Mesenchymal stem cell (in vitro differentiated cells and primary cell): ENCODE measurements at regions not wholly inside any gene's neighbourhood (a gene's known extent, or its start where the extent isn't known, plus 50 kb on each side); places are given as distances from the start of the nearest gene placed in this dataset.
"Not testable (repeated sequence)": the region's sequence is repeated elsewhere in the genome, so short reads cannot be mapped to it uniquely, and the experiment has no call there.

ENCODE experiments used
- DNase-seq: peaks from one replicate; pipeline ENCODE4 v3.0.0-alpha.2; 2013
- H2AFZ ChIP-seq: one replicate; pipeline ENCODE4 v1.6.1; 2013; ENCODE audit warnings: low read depth, mild to moderate bottlenecking, control low read depth, inconsistent platforms, low read length, moderate library complexity
- H2AK5ac ChIP-seq: 2 replicates; pipeline ENCODE4 v1.6.1; 2013; ENCODE audit warnings: low read length, moderate library complexity, mild to moderate bottlenecking, inconsistent platforms; ENCODE audit not compliant: severe bottlenecking
- H2BK120ac ChIP-seq: one replicate; pipeline ENCODE4 v1.6.1; 2013; ENCODE audit warnings: low read depth, mild to moderate bottlenecking, inconsistent platforms, low read length, moderate library complexity
- H2BK12ac ChIP-seq, 2 experiments: one replicate each; pipeline ENCODE4 v1.6.1; 2013; ENCODE audit warnings: inconsistent platforms in 2 of 2, low read length in 2 of 2, mild to moderate bottlenecking in 2 of 2, moderate library complexity in 2 of 2, control low read depth in 1 of 2
- H2BK15ac ChIP-seq: one replicate; pipeline ENCODE4 v1.6.1; 2013; ENCODE audit warnings: mild to moderate bottlenecking, low read depth, inconsistent platforms; ENCODE audit not compliant: poor library complexity, severe bottlenecking
- H2BK5ac ChIP-seq: 2 replicates; pipeline ENCODE4 v1.6.1; 2013; ENCODE audit warnings: low read depth, mild to moderate bottlenecking, low read length, control low read depth, inconsistent platforms; ENCODE audit not compliant: poor library complexity, severe bottlenecking
- H3K14ac ChIP-seq, 2 experiments: one replicate each; pipeline ENCODE4 v1.6.1; 2013; ENCODE audit warnings: inconsistent platforms in 2 of 2, low read length in 2 of 2, control low read depth in 1 of 2, mild to moderate bottlenecking in 1 of 2, moderate library complexity in 1 of 2
- H3K18ac ChIP-seq, 2 experiments: one replicate each; pipeline ENCODE4 v1.6.1; 2013; ENCODE audit warnings: inconsistent platforms in 2 of 2, low read length in 2 of 2, control low read depth in 1 of 2, low read depth in 1 of 2, mild to moderate bottlenecking in 1 of 2
- H3K23ac ChIP-seq, 2 experiments: one replicate each; pipeline ENCODE4 v1.6.1; 2013; ENCODE audit warnings: inconsistent platforms in 2 of 2, low read length in 2 of 2, mild to moderate bottlenecking in 2 of 2, moderate library complexity in 2 of 2, control low read depth in 1 of 2
- H3K27ac ChIP-seq: 2 replicates; pipeline ENCODE4 v1.5.1; 2013; ENCODE audit warnings: mild to moderate bottlenecking, moderate library complexity, low read length, control low read depth, inconsistent platforms; ENCODE audit not compliant: poor library complexity, severe bottlenecking
- H3K27me3 ChIP-seq, 2 experiments: 2 replicates each; pipeline versions ENCODE4 v1.6.1 to v1.7.0; 2013; ENCODE audit warnings: low read length in 2 of 2, mild to moderate bottlenecking in 2 of 2, moderate library complexity in 2 of 2, control low read depth in 1 of 2, inconsistent platforms in 1 of 2; ENCODE audit not compliant: control insufficient read depth in 1 of 2, insufficient read depth in 1 of 2
- H3K36me3 ChIP-seq, 2 experiments: 2 replicates each; pipeline versions ENCODE4 v1.6.1 to v1.7.0; 2013; ENCODE audit warnings: low read length in 2 of 2, control low read depth in 1 of 2, inconsistent platforms in 1 of 2, low read depth in 1 of 2, mild to moderate bottlenecking in 1 of 2; ENCODE audit not compliant: insufficient read depth in 2 of 2, control insufficient read depth in 1 of 2
- H3K4ac ChIP-seq, 2 experiments: one replicate each; pipeline ENCODE4 v1.6.1; 2013; ENCODE audit warnings: inconsistent platforms in 2 of 2, low read length in 2 of 2, mild to moderate bottlenecking in 2 of 2, moderate library complexity in 2 of 2, control low read depth in 1 of 2, low read depth in 1 of 2
- H3K4me1 ChIP-seq: 2 replicates; pipeline ENCODE4 v1.6.1; 2013; ENCODE audit warnings: low read depth, low read length, control low read depth; ENCODE audit not compliant: control insufficient read depth, insufficient read depth
- H3K4me2 ChIP-seq: 2 replicates; pipeline ENCODE4 v1.6.1; 2013; ENCODE audit warnings: low read length, mild to moderate bottlenecking, inconsistent platforms; ENCODE audit not compliant: poor library complexity, severe bottlenecking
- H3K4me3 ChIP-seq, 2 experiments: 2 replicates each; pipeline versions ENCODE4 v1.5.1 to v1.7.0; 2013; ENCODE audit warnings: low read length in 2 of 2, mild to moderate bottlenecking in 2 of 2, control low read depth in 1 of 2, low read depth in 1 of 2; ENCODE audit not compliant: insufficient read depth in 1 of 2
- H3K79me1 ChIP-seq: replicated peaks from 2 replicates; pipeline ENCODE4 v1.6.1; 2013; ENCODE audit warnings: mild to moderate bottlenecking, control low read depth, low read length, inconsistent platforms; ENCODE audit not compliant: poor library complexity, severe bottlenecking
- H3K9ac ChIP-seq: 2 replicates; pipeline ENCODE4 v1.7.0; 2013; ENCODE audit warnings: mild to moderate bottlenecking, low read length, moderate library complexity
- H3K9me3 ChIP-seq: 2 replicates; pipeline ENCODE4 v1.7.0; 2013; ENCODE audit warnings: mild to moderate bottlenecking, low read length; ENCODE audit not compliant: control insufficient read depth
- H4K8ac ChIP-seq: one replicate; pipeline ENCODE4 v1.6.1; 2013; ENCODE audit warnings: inconsistent platforms, mild to moderate bottlenecking, low read length, moderate library complexity
- H4K91ac ChIP-seq: one replicate; pipeline ENCODE4 v1.6.1; 2013; ENCODE audit warnings: mild to moderate bottlenecking, low read length, inconsistent platforms
- WGBS: methylation state at CpG from one replicate; pipeline ENCODE4 v1.1.7; 2013; ENCODE audit warnings: mixed read lengths; 5-methylcytosine and 5-hydroxymethylcytosine counted together

GRCh38 chr2:31693882-31694281 lies 113.1 kb upstream of the SRD5A2 start:
- H3K14ac ChIP-seq = no peak overlapping the region

GRCh38 chr2:31688282-31688681 lies 107.5 kb upstream of the SRD5A2 start:
- Histone ChIP-seq H4K91ac (no peak overlapping the region), H3K4me2 (no peak overlapping the region), H2BK5ac (no peak overlapping the region), H3K4ac (no peak overlapping the region), H3K27ac (no peak overlapping the region), H3K18ac (no peak overlapping the region), H3K36me3 (no peaks in the 10 kb centered on the region), H4K8ac (no peak overlapping the region), H3K4me3 (no peak overlapping the region), H2BK12ac (no peak overlapping the region), H2BK15ac (no peak overlapping the region), H3K23ac (no peak overlapping the region), H3K79me1 (no peaks in the 10 kb centered on the region), H2AK5ac (no peak overlapping the region), H3K4me1 (no peaks in the 10 kb centered on the region), H3K14ac (no peak overlapping the region), H3K27me3 (no peaks in the 10 kb centered on the region), H3K9ac (no peak overlapping the region), H2BK120ac (no peak overlapping the region), H2AFZ (no peak overlapping the region), H3K9me3 (peaks cover 52% of the 10 kb centered on the region)
- peak; percentile 2 for DNase-seq
- WGBS = 51% methylated on average over 2 of the region's 4 CpGs

More at GRCh38 chr2:31693882-31694281, 113.1 kb upstream of the SRD5A2 start:
- H3K4ac ChIP-seq = no peak overlapping the region
- H4K91ac ChIP-seq = no peak overlapping the region
- H3K27ac ChIP-seq = no peak overlapping the region
- no peaks in the 10 kb centered on the region for H3K4me1 ChIP-seq
- 64% methylated on average over 3 of the region's 3 CpGs for WGBS
- H2BK12ac ChIP-seq = no peak overlapping the region
- no peak overlapping the region for H3K9ac ChIP-seq
- peaks cover 75% of the 10 kb centered on the region for H3K9me3 ChIP-seq
- H3K18ac ChIP-seq = no peak overlapping the region
- no peak overlapping the region for H2BK5ac ChIP-seq
- no peaks in the 10 kb centered on the region for H3K79me1 ChIP-seq
- no peak overlapping the region for H2BK15ac ChIP-seq
- no peak overlapping the region for H2AK5ac ChIP-seq
- H3K4me3 ChIP-seq = peak overlapping the region in 1 of 2 experiments; percentile 32
- no peak for DNase-seq
- H2AFZ ChIP-seq = no peak overlapping the region
- no peaks in the 10 kb centered on the region for H3K36me3 ChIP-seq
- no peak overlapping the region for H4K8ac ChIP-seq
- no peak overlapping the region for H3K4me2 ChIP-seq
- H3K27me3 ChIP-seq = no peaks in the 10 kb centered on the region
- no peak overlapping the region for H2BK120ac ChIP-seq
- no peak overlapping the region for H3K23ac ChIP-seq

- not testable (repeated sequence) for H2BK12ac ChIP-seq, H2AFZ ChIP-seq, H3K79me1 ChIP-seq, H3K4me3 ChIP-seq, H2BK120ac ChIP-seq, H4K91ac ChIP-seq, H3K4me1 ChIP-seq, H3K9ac ChIP-seq, H3K18ac ChIP-seq, H4K8ac ChIP-seq, H3K23ac ChIP-seq, H3K14ac ChIP-seq, H2BK5ac ChIP-seq, H3K27ac ChIP-seq, H3K4me2 ChIP-seq, DNase-seq, H3K36me3 ChIP-seq, H2BK15ac ChIP-seq, H2AK5ac ChIP-seq, H3K4ac ChIP-seq, H3K27me3 ChIP-seq
- whole genome bisulfite sequencing = 30% methylated on average over 4 of the region's 4 CpGs
- H3K9me3 ChIP-seq = peaks cover 33% of the 10 kb centered on the region
Measured at GRCh38 chr2:31683506-31683905, 102.8 kb upstream of the SRD5A2 start.

- Histone ChIP-seq H2AFZ (no peak overlapping the region), H2AK5ac (no peak overlapping the region), H3K36me3 (no peaks in the 10 kb centered on the region), H3K9me3 (peaks cover 48% of the 10 kb centered on the region), H3K27me3 (no peaks in the 10 kb centered on the region), H3K14ac (no peak overlapping the region), H3K9ac (no peak overlapping the region), H2BK120ac (no peak overlapping the region), H2BK15ac (no peak overlapping the region), H4K8ac (no peak overlapping the region), H3K23ac (no peak overlapping the region), H3K4me1 (no peaks in the 10 kb centered on the region), H4K91ac (no peak overlapping the region), H3K4ac (no peak overlapping the region), H2BK12ac (no peak overlapping the region), H3K79me1 (no peaks in the 10 kb centered on the region), H2BK5ac (no peak overlapping the region), H3K27ac (no peak overlapping the region), H3K4me3 (no peak overlapping the region), H3K4me2 (no peak overlapping the region), H3K18ac (no peak overlapping the region)
- WGBS = 40% methylated on average over 3 of the region's 3 CpGs
- DNase-seq = no peak
Measured at GRCh38 chr2:31675485-31675901, 94.8 kb upstream of the SRD5A2 start.
